IPS DF 6.9 (cell line): ENCODE measurements at regions not wholly inside any gene's neighbourhood (a gene's known extent, or its start where the extent isn't known, plus 50 kb on each side); places are given as distances from the start of the nearest gene placed in this dataset.

Experiments used
- DNase-seq: peaks from one replicate; pipeline ENCODE4 v3.0.0-alpha.2; 2013; ENCODE audit warnings: low read depth, low spot score
- H3K27ac ChIP-seq: one replicate; pipeline ENCODE4 v1.5.1; 2013; ENCODE audit warnings: low read length, control low read depth
- H3K27me3 ChIP-seq: 2 replicates; pipeline ENCODE4 v1.6.1; 2013; ENCODE audit warnings: mild to moderate bottlenecking, low read length; ENCODE audit not compliant: control insufficient read depth, insufficient read depth
- H3K36me3 ChIP-seq: 2 replicates; pipeline ENCODE4 v1.6.1; 2013; ENCODE audit warnings: low read length; ENCODE audit not compliant: control insufficient read depth, insufficient read depth
- H3K4me1 ChIP-seq: 2 replicates; pipeline ENCODE4 v1.6.1; 2013; ENCODE audit warnings: low read length; ENCODE audit not compliant: control insufficient read depth, insufficient read depth
- H3K4me3 ChIP-seq: 2 replicates; pipeline ENCODE4 v1.5.1; 2013; ENCODE audit warnings: mild to moderate bottlenecking, low read length
- H3K9me3 ChIP-seq: 2 replicates; pipeline ENCODE4 v1.6.1; 2013; ENCODE audit warnings: low read length, inconsistent platforms; ENCODE audit not compliant: control insufficient read depth, insufficient read depth
- WGBS: extraction: QIAGEN DNeasy Blood & Tissue Kit; methylation state at CpG from one replicate; pipeline ENCODE4 v1.1.7; 2013; ENCODE audit warnings: mixed read lengths, missing lambda C conversion rate; ENCODE audit not compliant: insufficient read length, insufficient coverage; 5-methylcytosine and 5-hydroxymethylcytosine counted together

DNA sequence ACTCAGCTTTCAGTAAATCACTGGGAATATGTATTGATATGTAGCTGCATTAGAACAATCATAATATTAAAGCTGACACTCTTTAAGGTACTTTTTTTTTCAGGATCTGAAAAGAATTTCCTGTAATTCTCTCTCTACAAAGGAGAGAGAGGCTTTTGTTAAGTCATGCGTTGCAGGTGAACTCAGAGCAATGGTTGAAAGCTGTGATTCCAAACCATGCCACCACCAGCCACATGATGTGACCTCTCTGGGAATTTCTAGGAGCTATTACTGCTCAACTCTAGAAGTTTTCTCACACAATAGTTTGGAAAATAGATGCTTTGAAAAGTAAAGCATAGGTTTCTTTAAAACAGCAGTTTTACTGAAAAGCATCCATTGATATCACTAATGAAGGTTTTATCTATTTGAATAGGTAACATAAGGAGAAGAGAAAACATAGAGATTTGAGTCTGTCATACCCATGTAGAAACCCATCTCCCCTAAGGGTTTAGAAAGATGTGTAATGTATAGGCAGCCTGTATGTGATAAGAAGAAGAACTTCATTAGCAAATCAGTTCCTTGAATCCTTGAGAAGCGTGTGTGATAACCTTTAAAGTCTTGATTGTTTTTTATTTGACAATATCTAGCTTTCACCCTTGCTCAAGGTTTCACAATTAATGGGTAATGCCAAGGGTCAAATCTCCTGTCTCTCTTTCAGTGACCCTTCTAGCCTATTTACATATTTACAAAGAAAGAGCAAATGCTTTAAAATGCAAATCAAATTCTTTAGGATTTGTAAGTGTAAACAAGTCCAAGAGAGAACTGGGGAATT, 161.0 kb upstream of the ANKRD50 start:
- Histone ChIP-seq H3K4me3 (no peak overlapping the region), H3K27me3 (no peaks in the 10 kb centered on the region), H3K27ac (no peak overlapping the region), H3K9me3 (no peaks in the 10 kb centered on the region), H3K36me3 (no peaks in the 10 kb centered on the region), H3K4me1 (peaks cover 5% of the 10 kb centered on the region; the same call in 1 of the 2 replicates)
- WGBS: no CpG with 5 or more reads among the region's 2 CpGs
- DNase-seq: no peak

DNA sequence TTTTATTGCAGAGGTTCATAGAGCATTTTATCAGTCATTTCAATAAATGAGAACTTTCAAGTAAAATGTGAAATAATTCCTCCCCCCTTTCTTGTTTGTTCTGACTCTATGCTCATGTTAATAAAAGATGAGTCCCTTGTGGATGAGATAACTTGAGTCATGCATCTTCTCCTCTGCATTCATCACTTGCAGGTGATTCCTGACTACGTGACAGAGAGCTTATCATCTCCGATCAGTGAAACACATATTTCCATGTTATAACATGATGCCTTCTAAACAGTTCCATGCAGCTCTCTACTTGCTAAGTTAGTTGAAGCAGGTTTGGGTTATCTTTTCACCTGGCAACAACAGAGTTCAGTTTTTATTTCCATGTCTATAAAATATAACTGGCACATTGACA, 160.1 kb upstream of the ANKRD50 start:
- no peak for DNase-seq
- Histone ChIP-seq H3K4me1 (peaks cover 5% of the 10 kb centered on the region; the same call in 1 of the 2 replicates), H3K4me3 (no peak overlapping the region), H3K27me3 (no peaks in the 10 kb centered on the region), H3K27ac (no peak overlapping the region), H3K9me3 (no peaks in the 10 kb centered on the region), H3K36me3 (no peaks in the 10 kb centered on the region)
- no CpG with 5 or more reads among the region's 2 CpGs for WGBS

DNA sequence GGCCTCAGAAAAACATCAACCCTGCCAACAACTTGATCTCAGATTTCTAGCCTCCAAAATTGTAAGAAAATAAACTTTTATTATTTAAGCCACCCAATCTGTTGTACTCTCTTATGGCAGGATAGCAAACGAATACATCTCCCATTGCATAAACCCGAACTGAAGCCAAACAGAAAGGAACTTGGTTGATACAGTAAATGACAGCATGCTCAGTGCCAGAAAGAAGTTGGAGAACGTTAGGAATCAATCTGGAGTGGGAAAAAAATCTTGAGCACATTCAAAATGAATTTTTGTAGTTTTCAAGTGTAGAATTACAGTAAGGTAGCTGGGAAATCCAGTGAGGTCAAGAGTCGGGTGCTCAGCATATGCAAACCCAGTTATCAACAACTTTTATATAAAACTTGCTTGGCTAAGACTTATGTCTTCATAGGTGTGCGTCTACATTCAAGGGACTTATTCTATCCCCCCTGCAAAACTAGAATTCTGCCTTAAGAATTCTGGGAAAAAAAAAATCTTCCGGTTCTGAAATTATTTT, 157.5 kb upstream of the ANKRD50 start:
- H3K4me1 ChIP-seq: peaks cover 3% of the 10 kb centered on the region; the same call in 1 of the 2 replicates
- H3K4me3 ChIP-seq: no peak overlapping the region
- H3K27me3 ChIP-seq: no peaks in the 10 kb centered on the region
- H3K27ac ChIP-seq: no peak overlapping the region
- H3K9me3 ChIP-seq: no peaks in the 10 kb centered on the region
- no peaks in the 10 kb centered on the region for H3K36me3 ChIP-seq
- no CpG with 5 or more reads among the region's 6 CpGs for WGBS
- DNase-seq: no peak

DNA sequence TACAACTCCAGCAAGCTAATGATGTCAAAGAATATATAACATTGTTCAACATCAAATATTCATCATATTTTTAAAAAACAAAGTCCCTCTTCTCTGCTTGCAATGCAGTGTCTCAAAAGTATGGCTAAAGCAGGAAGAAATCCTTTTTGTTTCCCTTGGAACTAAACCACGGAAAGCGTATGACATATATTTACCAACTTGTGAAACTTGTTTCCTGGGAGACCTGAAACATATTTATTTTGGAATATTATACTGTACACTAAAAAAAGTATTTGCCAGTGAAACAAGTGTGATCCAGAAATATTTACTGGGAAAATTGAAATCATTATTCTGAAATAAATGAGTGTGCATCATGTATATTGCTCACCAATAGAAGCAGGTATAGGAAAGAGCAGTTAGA, 156.0 kb upstream of the ANKRD50 start:
- H3K4me3 ChIP-seq: no peak overlapping the region
- no CpG with 5 or more reads among the region's 2 CpGs for WGBS

DNA sequence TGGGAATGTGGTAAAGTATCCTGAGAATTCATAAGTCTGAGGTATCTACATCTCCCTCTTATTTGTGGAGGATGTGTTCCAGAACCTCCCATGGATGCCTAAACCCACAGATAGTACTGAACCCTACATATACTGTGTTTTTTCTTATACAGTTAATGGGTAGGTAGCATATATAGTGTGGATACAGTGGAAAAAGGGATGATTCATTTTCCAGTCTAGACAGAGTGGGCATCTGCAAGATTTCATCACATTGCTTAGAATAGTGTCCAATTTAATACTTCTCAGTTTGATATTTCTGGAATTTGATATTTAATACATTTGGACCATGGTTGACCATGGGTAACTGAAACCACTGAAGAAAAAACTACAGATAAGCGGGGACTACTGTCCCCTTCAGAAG, 155.0 kb upstream of the ANKRD50 start:
- H3K27ac ChIP-seq: no peak overlapping the region
- no peak overlapping the region for H3K4me3 ChIP-seq
- no peaks in the 10 kb centered on the region for H3K36me3 ChIP-seq
- no peak for DNase-seq
- H3K27me3 ChIP-seq: no peaks in the 10 kb centered on the region
- H3K4me1 ChIP-seq: no peaks in the 10 kb centered on the region
- WGBS: no CpG with 5 or more reads among the region's 1 CpG
- H3K9me3 ChIP-seq: no peaks in the 10 kb centered on the region

More for the DNA sequence above, 156.0 kb upstream of the ANKRD50 start:
- DNase-seq: no peak
- H3K4me1 ChIP-seq: peaks cover 2% of the 10 kb centered on the region; the same call in 1 of the 2 replicates
- no peaks in the 10 kb centered on the region for H3K36me3 ChIP-seq
- no peaks in the 10 kb centered on the region for H3K27me3 ChIP-seq
- H3K27ac ChIP-seq: no peak overlapping the region
- H3K9me3 ChIP-seq: no peaks in the 10 kb centered on the region

DNA sequence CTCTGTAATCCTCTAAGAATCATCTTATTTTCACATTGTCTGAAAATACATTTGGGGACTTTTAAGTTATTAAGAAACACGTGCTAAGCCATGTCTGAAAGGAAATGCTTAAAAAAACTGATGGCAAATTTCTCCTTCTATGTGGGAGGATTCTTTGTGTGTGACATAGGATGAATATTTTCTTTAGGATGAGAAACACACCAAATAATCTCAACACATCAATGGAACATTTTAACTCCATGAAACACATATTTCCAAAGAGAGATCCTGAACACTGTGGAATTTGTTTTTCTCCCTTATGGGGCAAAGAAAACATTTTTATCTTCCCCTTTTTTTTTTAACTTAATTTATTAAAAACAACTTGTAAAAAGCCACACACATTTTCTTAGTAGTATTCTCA, 153.8 kb upstream of the ANKRD50 start:
- H3K27me3 ChIP-seq: no peaks in the 10 kb centered on the region
- DNase-seq: no peak
- WGBS: no CpG with 5 or more reads among the region's 1 CpG
- H3K9me3 ChIP-seq: no peaks in the 10 kb centered on the region
- H3K36me3 ChIP-seq: no peaks in the 10 kb centered on the region
- H3K27ac ChIP-seq: no peak overlapping the region
- H3K4me3 ChIP-seq: no peak overlapping the region
- H3K4me1 ChIP-seq: no peaks in the 10 kb centered on the region

DNA sequence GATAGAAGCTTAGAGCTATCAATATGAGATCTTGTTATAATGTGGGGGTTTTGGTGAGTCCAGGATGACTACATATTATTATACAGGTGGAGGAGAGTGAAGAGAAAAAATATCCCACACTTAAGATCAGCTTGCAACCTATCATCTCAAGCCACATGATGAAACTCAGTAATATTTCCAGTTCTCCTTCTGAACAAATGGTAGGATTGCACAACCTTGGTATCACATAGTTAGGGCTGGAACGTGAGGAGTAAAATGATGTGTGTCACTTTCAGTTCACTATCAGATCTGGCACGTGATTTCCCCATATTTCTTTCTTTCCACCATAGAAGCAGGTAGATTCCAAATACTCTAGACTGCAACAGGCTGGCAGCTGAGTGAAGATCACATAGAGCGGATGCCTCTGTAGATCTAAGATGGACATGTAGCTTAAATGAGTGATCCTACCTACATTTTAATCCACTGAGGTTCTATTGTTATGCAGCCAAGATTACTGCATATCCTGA, 150.6 kb upstream of the ANKRD50 start:
- Histone ChIP-seq H3K4me1 (no peaks in the 10 kb centered on the region), H3K27me3 (no peaks in the 10 kb centered on the region), H3K9me3 (no peaks in the 10 kb centered on the region), H3K27ac (no peak overlapping the region), H3K4me3 (no peak overlapping the region), H3K36me3 (no peaks in the 10 kb centered on the region)
- no CpG with 5 or more reads among the region's 3 CpGs for WGBS
- no peak for DNase-seq

DNA sequence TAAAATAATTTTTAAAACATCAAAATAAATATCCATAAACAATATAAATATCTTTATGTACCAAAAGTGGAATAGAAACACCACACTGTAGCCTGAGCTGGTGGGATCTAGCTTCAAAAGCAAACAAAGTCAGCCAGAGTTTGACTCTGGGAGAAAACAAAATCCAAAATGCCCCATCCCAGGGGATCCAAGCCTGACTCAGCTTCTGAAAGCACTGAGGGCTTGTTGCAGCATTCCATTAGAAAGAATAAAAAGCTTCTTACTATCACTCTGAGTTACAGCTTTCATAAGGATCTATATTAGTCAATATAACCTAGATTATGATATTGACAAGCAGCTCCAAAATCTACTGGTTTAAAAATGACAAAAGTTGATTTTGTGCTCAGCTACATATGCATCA, 149.7 kb upstream of the ANKRD50 start:
- H3K9me3 ChIP-seq: no peaks in the 10 kb centered on the region
- no peaks in the 10 kb centered on the region for H3K4me1 ChIP-seq
- no peak for DNase-seq
- H3K4me3 ChIP-seq: no peak overlapping the region
- H3K36me3 ChIP-seq: no peaks in the 10 kb centered on the region
- no peaks in the 10 kb centered on the region for H3K27me3 ChIP-seq
- H3K27ac ChIP-seq: no peak overlapping the region

DNA sequence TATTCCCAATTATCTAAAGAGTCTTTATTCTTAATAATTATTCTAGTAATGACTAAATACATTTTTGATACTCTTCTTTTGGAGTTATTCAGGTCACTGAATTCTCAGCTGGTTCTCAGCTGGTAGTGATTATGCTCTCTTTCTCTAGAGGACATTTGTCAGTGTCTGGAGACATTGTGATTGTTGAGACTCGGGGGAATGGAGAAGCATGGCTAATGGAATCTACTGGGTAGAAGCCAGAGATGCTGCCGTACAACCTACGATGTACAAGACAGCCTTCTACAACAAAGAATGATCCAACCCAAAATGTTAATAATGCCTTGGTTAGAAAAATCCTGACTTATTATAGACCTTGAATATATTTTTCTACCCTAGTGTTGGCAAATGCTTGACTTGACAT, 149.2 kb upstream of the ANKRD50 start:
- WGBS: no CpG with 5 or more reads among the region's 3 CpGs
- Histone ChIP-seq H3K9me3 (no peaks in the 10 kb centered on the region), H3K27me3 (no peaks in the 10 kb centered on the region), H3K4me1 (no peaks in the 10 kb centered on the region), H3K4me3 (no peak overlapping the region), H3K27ac (no peak overlapping the region), H3K36me3 (no peaks in the 10 kb centered on the region)
- no peak for DNase-seq

DNA sequence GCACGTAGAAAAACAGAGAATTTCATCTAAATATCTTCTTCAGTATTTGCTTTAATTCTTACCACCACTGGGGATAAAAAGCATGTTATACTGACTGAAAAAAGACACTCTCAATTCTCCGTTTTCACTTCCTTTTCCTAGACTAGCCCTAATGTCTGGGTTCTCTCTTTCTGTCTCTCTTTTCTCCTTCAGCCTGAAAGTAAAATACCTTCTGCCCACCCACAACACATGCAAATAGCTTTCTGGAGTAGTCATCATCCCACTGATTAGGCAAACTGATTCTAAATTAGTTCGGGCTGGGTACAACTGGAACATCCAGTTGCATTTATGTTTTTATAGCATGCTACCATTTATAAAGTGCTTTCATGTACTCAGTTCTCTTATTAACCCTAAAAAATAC, 142.4 kb upstream of the ANKRD50 start:
- WGBS: no CpG with 5 or more reads among the region's 3 CpGs
- Histone ChIP-seq H3K4me1 (no peaks in the 10 kb centered on the region), H3K9me3 (no peaks in the 10 kb centered on the region), H3K27ac (no peak overlapping the region), H3K36me3 (no peaks in the 10 kb centered on the region), H3K27me3 (no peaks in the 10 kb centered on the region), H3K4me3 (no peak overlapping the region)
- no peak for DNase-seq

DNA sequence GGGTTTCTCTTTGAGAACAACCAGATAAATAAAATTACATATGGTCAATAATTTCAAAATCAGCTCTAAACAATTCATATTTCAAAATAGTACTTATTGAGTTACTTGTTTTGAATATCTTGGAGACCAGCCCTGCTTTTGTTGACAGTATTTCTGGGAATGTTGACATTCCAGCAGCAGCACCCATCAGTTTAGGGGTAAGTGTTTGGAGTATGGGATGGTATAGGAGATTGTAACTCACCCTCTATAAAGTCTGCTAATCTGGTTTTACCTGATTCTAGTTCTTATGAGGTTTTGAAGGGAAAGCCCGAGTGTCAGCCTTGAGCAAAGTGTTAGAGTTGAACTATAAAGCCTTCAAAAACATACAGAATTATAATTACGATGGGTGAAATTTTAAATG, 139.2 kb upstream of the ANKRD50 start:
- no peaks in the 10 kb centered on the region for H3K27me3 ChIP-seq
- no peaks in the 10 kb centered on the region for H3K4me1 ChIP-seq
- no peak for DNase-seq
- no peaks in the 10 kb centered on the region for H3K36me3 ChIP-seq
- no peaks in the 10 kb centered on the region for H3K9me3 ChIP-seq
- no CpG with 5 or more reads among the region's 2 CpGs for WGBS
- H3K27ac ChIP-seq: no peak overlapping the region
- no peak overlapping the region for H3K4me3 ChIP-seq
